8988T (cell line): ENCODE measurements at regions not wholly inside any gene's neighbourhood (a gene's known extent, or its start where the extent isn't known, plus 50 kb on each side); places are given as distances from the start of the nearest gene placed in this dataset.
"Not testable (repeated sequence)": the region's sequence is repeated elsewhere in the genome, so short reads cannot be mapped to it uniquely, and the experiment has no call there.

Source experiments
- DNase-seq: peaks from one replicate; pipeline ENCODE4 v3.0.0; 2011

- DNase-seq: no peak
Measured at GRCh38 chr1:234914606-234915290, 213.9 kb downstream of the TOMM20 start.

- no peak for DNase-seq
Measured at GRCh38 chr1:234913771-234914170, 214.9 kb downstream of the TOMM20 start.

GRCh38 chr1:234913278-234913649 lies 215.4 kb downstream of the TOMM20 start:
- DNase-seq: no peak

- DNase-seq: no peak
Measured at GRCh38 chr1:234912548-234913277, 215.9 kb downstream of the TOMM20 start.

GRCh38 chr1:234911787-234912186 lies 216.8 kb downstream of the TOMM20 start:
- no peak for DNase-seq

GRCh38 chr1:234911136-234911535 lies 217.5 kb downstream of the TOMM20 start:
- not testable (repeated sequence) for DNase-seq

- DNase-seq: no peak
Measured at GRCh38 chr1:234909851-234910250, 218.8 kb downstream of the TOMM20 start.

GRCh38 chr1:234909307-234909810 lies 219.3 kb downstream of the TOMM20 start:
- DNase-seq: no peak

- no peak for DNase-seq
Measured at GRCh38 chr1:234908571-234908970, 220.1 kb downstream of the TOMM20 start.

GRCh38 chr1:234907940-234908405 lies 220.7 kb downstream of the TOMM20 start:
- no peak for DNase-seq

- DNase-seq: no peak
Measured at GRCh38 chr1:234907208-234907939, 221.3 kb downstream of the TOMM20 start.

GRCh38 chr1:234906654-234907053 lies 222.0 kb downstream of the TOMM20 start:
- DNase-seq: no peak

- DNase-seq: no peak
Measured at GRCh38 chr1:234902774-234903547, 225.7 kb downstream of the TOMM20 start.

GRCh38 chr1:234901491-234902049 lies 227.1 kb downstream of the TOMM20 start:
- DNase-seq: no peak

- no peak for DNase-seq
Measured at GRCh38 chr1:234900595-234900994, 228.0 kb downstream of the TOMM20 start.

- DNase-seq: no peak
Measured at GRCh38 chr1:234899730-234900072, 228.9 kb downstream of the TOMM20 start.

- no peak for DNase-seq
Measured at GRCh38 chr1:234899041-234899729, 229.5 kb downstream of the TOMM20 start.

- DNase-seq: no peak
Measured at GRCh38 chr1:234898455-234899033, 230.1 kb downstream of the TOMM20 start.

GRCh38 chr1:234897754-234898454 lies 230.7 kb downstream of the TOMM20 start:
- no peak for DNase-seq

GRCh38 chr1:234897390-234897749 lies 231.3 kb downstream of the TOMM20 start:
- no peak for DNase-seq
